GM10266 (cell line): ENCODE measurements at regions not wholly inside any gene's neighbourhood (a gene's known extent, or its start where the extent isn't known, plus 50 kb on each side); places are given as distances from the start of the nearest gene placed in this dataset.
"Not testable (repeated sequence)": the region's sequence is repeated elsewhere in the genome, so short reads cannot be mapped to it uniquely, and the experiment has no call there.

Experiments
- DNase-seq: peaks from one replicate; pipeline ENCODE4 v3.0.0; 2012; ENCODE audit errors: extremely low spot score
- CTCF ChIP-seq: IDR thresholded peaks from 2 replicates; pipeline ENCODE4 v1.5.1; 2012; ENCODE audit warnings: mild to moderate bottlenecking, low read depth; ENCODE audit not compliant: control insufficient read depth, insufficient read depth; ENCODE audit errors: missing control alignments

- DNase-seq = no peak
- TF ChIP-seq CTCF = no peak
These were observed 68.8 kb downstream of the SSX7 start for GRCh38 chrX:52585892-52586291.

- no peak for DNase-seq
These were observed 60.8 kb upstream of the XAGE1B start for GRCh38 chrX:52577464-52578173.

GRCh38 chrX:52576946-52577345 lies 60.1 kb upstream of the XAGE1B start:
- TF ChIP-seq CTCF = no peak
- no peak for DNase-seq

More at GRCh38 chrX:52577464-52578173, 60.8 kb upstream of the XAGE1B start:
- TF ChIP-seq CTCF = no peak

- no peak for TF ChIP-seq CTCF
- no peak for DNase-seq
These were observed 59.6 kb upstream of the XAGE1B start for GRCh38 chrX:52576474-52576873.

- peak; percentile 57 for TF ChIP-seq CTCF
These were observed 57.8 kb upstream of the XAGE1B start for GRCh38 chrX:52574416-52575275.

GRCh38 chrX:52568146-52568545 lies 51.3 kb upstream of the XAGE1B start:
- not testable (repeated sequence) for DNase-seq

More at GRCh38 chrX:52574416-52575275, 57.8 kb upstream of the XAGE1B start:
- DNase-seq = peak; percentile 20
